Right lobe of liver (tissue), 4 donors: ENCODE measurements at regions not wholly inside any gene's neighbourhood (a gene's known extent, or its start where the extent isn't known, plus 50 kb on each side); places are given as distances from the start of the nearest gene placed in this dataset.

Experiments
- POLR2A ChIP-seq: fragments of 450-650 bp; IDR thresholded peaks from one replicate; pipeline ENCODE4 v1.6.1; 2017; ENCODE audit warnings: antibody characterized with exemption, mild to moderate bottlenecking
- TF ChIP-seq, protein P1 (sequence below), 4 donors: fragments of 200-600 bp in 3 of 4; fragments of 450-650 bp in 1 of 4; IDR thresholded peaks; one replicate each; pipeline versions ENCODE4 v1.5.1 to v1.8.0; 2016 to 2022; ENCODE audit warnings: antibody characterized with exemption in 4 of 4, mild to moderate bottlenecking in 2 of 4
- donor health status: DM: no; HTN: no; CAD: no.
- donor health status: DM: no; HTN: no; CAD: no.
- donor health status: DM: no; HTN: yes; CAD: no.

DNA sequence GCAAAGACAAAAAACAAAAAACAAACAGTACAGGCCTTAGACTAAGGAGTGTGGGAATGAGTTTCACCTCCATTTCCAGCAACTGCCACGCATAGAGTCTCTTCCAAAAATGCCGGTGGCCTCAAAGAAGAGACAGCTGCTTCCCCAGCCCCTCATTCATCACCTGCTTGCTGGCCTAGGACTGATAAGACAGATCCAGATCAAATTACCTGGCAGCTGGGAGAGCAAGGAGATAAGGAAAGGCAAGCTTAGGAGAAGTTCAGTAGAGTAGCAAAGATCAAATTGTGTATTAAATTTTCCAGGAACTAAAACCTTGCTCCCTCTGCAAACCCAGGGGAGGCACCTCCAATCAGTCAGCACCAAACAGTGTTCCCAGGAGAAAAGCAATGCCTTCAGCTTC lies 325.8 kb upstream of the CTNNB1 start:
- TF ChIP-seq, protein P1, sequence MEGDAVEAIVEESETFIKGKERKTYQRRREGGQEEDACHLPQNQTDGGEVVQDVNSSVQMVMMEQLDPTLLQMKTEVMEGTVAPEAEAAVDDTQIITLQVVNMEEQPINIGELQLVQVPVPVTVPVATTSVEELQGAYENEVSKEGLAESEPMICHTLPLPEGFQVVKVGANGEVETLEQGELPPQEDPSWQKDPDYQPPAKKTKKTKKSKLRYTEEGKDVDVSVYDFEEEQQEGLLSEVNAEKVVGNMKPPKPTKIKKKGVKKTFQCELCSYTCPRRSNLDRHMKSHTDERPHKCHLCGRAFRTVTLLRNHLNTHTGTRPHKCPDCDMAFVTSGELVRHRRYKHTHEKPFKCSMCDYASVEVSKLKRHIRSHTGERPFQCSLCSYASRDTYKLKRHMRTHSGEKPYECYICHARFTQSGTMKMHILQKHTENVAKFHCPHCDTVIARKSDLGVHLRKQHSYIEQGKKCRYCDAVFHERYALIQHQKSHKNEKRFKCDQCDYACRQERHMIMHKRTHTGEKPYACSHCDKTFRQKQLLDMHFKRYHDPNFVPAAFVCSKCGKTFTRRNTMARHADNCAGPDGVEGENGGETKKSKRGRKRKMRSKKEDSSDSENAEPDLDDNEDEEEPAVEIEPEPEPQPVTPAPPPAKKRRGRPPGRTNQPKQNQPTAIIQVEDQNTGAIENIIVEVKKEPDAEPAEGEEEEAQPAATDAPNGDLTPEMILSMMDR (IDR thresholded peaks at IDR 0.05), result no peak
- TF ChIP-seq POLR2A, result no peak
